Nephron (organoid): ENCODE measurements at regions not wholly inside any gene's neighbourhood (a gene's known extent, or its start where the extent isn't known, plus 50 kb on each side); places are given as distances from the start of the nearest gene placed in this dataset.

Experiments
- H3K27ac Mint-ChIP-seq, 3 experiments: 2 replicates each; pipeline ENCODE4 v1.8.0; 2020; ENCODE audit warnings: mixed read lengths in 3 of 3, mild to moderate bottlenecking in 2 of 3, moderate library complexity in 1 of 3
- H3K27me3 Mint-ChIP-seq: 2 replicates; pipeline ENCODE4 v1.8.0; 2021; ENCODE audit warnings: low read depth, mild to moderate bottlenecking, moderate library complexity, mixed read lengths
- H3K36me3 Mint-ChIP-seq: 2 replicates; pipeline ENCODE4 v1.8.0; 2020; ENCODE audit warnings: low read depth, mixed read lengths
- H3K4me1 Mint-ChIP-seq: 2 replicates; pipeline ENCODE4 v1.8.0; 2020; ENCODE audit warnings: mixed read lengths
- H3K4me3 Mint-ChIP-seq, 3 experiments: 2 replicates each; pipeline ENCODE4 v1.8.0; 2020; ENCODE audit warnings: mild to moderate bottlenecking in 3 of 3, mixed read lengths in 3 of 3, moderate library complexity in 2 of 3
- H3K9me3 Mint-ChIP-seq: 2 replicates; pipeline ENCODE4 v1.8.0; 2020; ENCODE audit warnings: mixed read lengths
- CTCF ChIP-seq, 3 experiments: fragments of 200-600 bp; sonication (generic); IDR thresholded peaks; one replicate each; pipeline ENCODE4 v1.5.0; 2021; ENCODE audit warnings: antibody characterized with exemption in 3 of 3; ENCODE audit not compliant: unreplicated experiment in 3 of 3

GRCh38 chr5:129387944-129388343 lies 72.2 kb upstream of the ADAMTS19 start:
- no peak for TF ChIP-seq CTCF (IDR thresholded peaks at IDR 0.05; ENCODE audit: unreplicated experiment in 3 of 3)
- Mint-ChIP-seq H3K9me3 (no peaks in the 10 kb centered on the region), H3K36me3 (no peaks in the 10 kb centered on the region), H3K4me3 (no peak overlapping the region), H3K27me3 (no peaks in the 10 kb centered on the region), H3K4me1 (no peaks in the 10 kb centered on the region), H3K27ac (no peak overlapping the region)

- H3K4me1 Mint-ChIP-seq = no peaks in the 10 kb centered on the region
- H3K27ac Mint-ChIP-seq = no peak overlapping the region
- no peaks in the 10 kb centered on the region for H3K36me3 Mint-ChIP-seq
- no peak for TF ChIP-seq CTCF (IDR thresholded peaks at IDR 0.05; ENCODE audit: unreplicated experiment in 3 of 3)
- no peaks in the 10 kb centered on the region for H3K9me3 Mint-ChIP-seq
- H3K27me3 Mint-ChIP-seq = peaks cover 4% of the 10 kb centered on the region
- no peak overlapping the region for H3K4me3 Mint-ChIP-seq
Observed at GRCh38 chr5:129392681-129393080, 67.4 kb upstream of the ADAMTS19 start.

GRCh38 chr5:129395247-129395646 lies 64.9 kb upstream of the ADAMTS19 start:
- no peak for TF ChIP-seq CTCF (IDR thresholded peaks at IDR 0.05; ENCODE audit: unreplicated experiment in 3 of 3)
- Mint-ChIP-seq H3K27ac (no peak overlapping the region), H3K36me3 (no peaks in the 10 kb centered on the region), H3K9me3 (no peaks in the 10 kb centered on the region), H3K4me1 (no peaks in the 10 kb centered on the region), H3K4me3 (no peak overlapping the region), H3K27me3 (peaks cover 4% of the 10 kb centered on the region)

- Mint-ChIP-seq H3K4me3 (no peak overlapping the region), H3K27ac (no peak overlapping the region), H3K27me3 (peaks cover 4% of the 10 kb centered on the region), H3K9me3 (no peaks in the 10 kb centered on the region), H3K4me1 (no peaks in the 10 kb centered on the region), H3K36me3 (no peaks in the 10 kb centered on the region)
- TF ChIP-seq CTCF (IDR thresholded peaks at IDR 0.05; ENCODE audit: unreplicated experiment in 3 of 3) = no peak
Observed at GRCh38 chr5:129398026-129398678, 61.9 kb upstream of the ADAMTS19 start.

- no peaks in the 10 kb centered on the region for H3K36me3 Mint-ChIP-seq
- no peak overlapping the region for H3K4me3 Mint-ChIP-seq
- no peaks in the 10 kb centered on the region for H3K4me1 Mint-ChIP-seq
- no peak overlapping the region for H3K27ac Mint-ChIP-seq
- H3K27me3 Mint-ChIP-seq = peaks cover 4% of the 10 kb centered on the region
- TF ChIP-seq CTCF (IDR thresholded peaks at IDR 0.05; ENCODE audit: unreplicated experiment in 3 of 3) = no peak
- no peaks in the 10 kb centered on the region for H3K9me3 Mint-ChIP-seq
Observed at GRCh38 chr5:129399069-129399468, 61.0 kb upstream of the ADAMTS19 start.

GRCh38 chr5:129400395-129400983 lies 59.6 kb upstream of the ADAMTS19 start:
- Mint-ChIP-seq H3K27me3 (no peaks in the 10 kb centered on the region), H3K36me3 (no peaks in the 10 kb centered on the region), H3K4me1 (no peaks in the 10 kb centered on the region), H3K27ac (no peak overlapping the region), H3K4me3 (no peak overlapping the region), H3K9me3 (no peaks in the 10 kb centered on the region)
- TF ChIP-seq CTCF (IDR thresholded peaks at IDR 0.05; ENCODE audit: unreplicated experiment in 3 of 3) = peak; percentile 18 to 57 (median 33)
